Activated CD4-positive, alpha-beta T cell treated with anti-CD3 and anti-CD28 coated beads, Interleukin-2, Interleukin-4, amounts not matched to agents 100 ng/mL and 50 ng/mL, durations not matched to agents 16 hours and 8 hours (primary cell): ENCODE measurements at regions not wholly inside any gene's neighbourhood (a gene's known extent, or its start where the extent isn't known, plus 50 kb on each side); places are given as distances from the start of the nearest gene placed in this dataset.

Experiments used
- DNase-seq: peaks from one replicate; pipeline ENCODE4 v3.0.0-alpha.2; 2020; ENCODE audit warnings: low spot score

- DNase-seq = no peak
Observed at GRCh38 chr5:133829786-133830185, 138.6 kb downstream of the C5orf15 start.

DNA sequence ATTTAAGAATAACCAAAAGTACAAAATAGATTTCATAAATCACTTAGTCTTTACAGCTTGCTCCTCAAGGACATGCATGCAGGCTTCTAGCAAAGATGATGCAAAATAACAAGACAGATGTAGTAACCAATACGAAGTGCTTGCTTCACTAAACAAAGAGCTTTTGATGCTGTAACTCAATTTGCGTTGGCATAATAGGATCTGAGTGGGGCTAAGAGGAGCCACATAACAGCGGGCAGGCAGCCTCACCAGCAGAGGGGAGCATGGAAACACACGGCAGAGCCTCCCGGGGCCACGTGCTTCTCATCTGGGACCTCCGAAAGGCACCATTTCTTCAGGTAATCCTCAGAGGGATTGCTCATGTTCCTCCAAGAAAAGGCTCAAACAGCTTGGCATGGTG is 139.7 kb downstream of the C5orf15 start:
- DNase-seq = no peak

DNA sequence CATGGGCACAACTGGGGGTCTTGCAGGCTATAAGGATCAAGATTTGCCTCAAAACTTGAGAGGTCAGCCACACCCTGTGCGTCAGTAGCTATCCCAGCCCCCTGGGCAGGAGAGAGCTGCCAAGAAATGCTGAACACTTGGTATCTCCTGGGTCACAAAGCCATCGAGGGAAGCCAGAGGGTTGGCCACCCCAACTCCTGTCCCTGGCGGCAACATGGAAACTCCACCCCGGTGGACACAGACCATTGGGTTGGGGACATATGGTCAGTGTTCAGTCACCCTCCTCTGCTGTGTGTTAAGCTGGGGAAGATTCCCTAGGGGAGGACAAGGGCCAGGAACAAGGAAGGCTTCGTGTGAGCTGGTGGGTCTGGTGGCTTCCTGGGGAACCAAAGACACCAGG is 140.6 kb downstream of the C5orf15 start:
- no peak for DNase-seq

GRCh38 chr5:133827011-133827410 is 141.4 kb downstream of the C5orf15 start:
- no peak for DNase-seq

GRCh38 chr5:133825631-133826289 is 142.7 kb downstream of the C5orf15 start:
- no peak for DNase-seq

DNA sequence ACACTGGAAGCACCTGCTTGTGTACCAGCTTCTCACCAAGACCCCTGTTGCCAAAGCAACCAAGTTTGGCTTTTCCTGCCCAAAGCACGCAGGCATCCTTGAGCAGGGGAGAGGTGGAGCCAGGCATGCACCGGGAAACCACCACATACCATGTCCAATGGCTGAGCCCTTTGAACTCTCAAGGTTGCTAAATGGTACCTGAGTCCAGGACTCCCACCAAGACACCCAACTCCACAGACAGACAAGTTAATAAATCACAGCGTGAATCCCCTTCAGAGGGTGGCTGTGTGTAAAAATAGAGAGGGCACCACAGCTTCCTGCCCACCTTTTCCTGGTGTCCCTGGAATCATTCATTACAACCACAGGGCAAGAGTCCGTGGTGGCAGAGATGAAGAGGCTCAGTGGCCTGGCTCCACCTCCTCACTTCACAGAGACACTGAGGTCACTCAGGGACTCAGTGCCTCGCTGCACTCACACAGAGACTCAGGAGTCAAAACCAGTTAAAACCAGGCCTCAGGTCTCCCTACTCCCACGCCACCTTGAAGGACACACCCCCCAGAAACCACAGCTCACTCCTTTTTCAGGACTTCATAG is 143.7 kb downstream of the C5orf15 start:
- DNase-seq = no peak

DNA sequence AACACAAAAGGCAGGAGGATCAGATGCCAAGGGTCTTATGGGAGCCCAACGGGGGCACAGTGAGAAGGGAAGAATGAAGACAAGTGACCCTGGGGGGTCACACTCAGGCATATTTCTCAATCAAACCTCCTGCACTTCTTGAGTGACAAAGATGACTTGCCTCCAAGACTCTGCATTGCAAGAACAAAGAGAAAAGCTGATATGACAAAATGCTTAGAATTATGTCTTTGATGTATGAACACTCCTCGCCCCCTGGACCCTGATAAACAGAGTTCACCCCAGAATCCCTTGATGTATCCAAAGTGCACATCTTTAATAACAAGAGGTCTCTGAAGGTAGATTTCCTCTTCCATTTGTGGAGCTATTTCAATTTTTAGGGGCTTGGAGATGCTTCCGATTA is 146.5 kb downstream of the C5orf15 start:
- no peak for DNase-seq

DNA sequence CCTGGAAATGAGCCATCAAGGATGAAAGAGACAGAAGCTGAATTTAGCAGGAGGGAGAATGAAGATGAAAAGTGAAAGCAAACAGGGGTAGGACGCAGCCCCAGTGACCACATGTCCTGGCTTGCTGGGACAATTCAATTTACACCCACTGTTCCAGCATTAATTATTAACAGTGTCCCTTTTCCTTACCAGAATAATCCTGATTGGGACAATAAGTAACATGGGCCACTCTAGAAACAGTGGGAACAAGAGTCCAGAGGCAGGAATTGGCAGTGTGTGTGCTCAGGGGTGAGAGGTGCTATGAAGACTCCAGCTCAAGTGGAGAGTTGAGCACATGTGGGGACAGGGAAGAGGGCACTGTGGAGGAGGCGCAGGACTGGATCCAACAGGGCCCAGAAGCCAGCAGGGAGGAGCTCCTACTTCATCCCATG is 147.1 kb downstream of the C5orf15 start:
- no peak for DNase-seq

- DNase-seq = no peak
Observed at GRCh38 chr5:133820507-133820906, 147.9 kb downstream of the C5orf15 start.

- DNase-seq = no peak
Observed at GRCh38 chr5:133819977-133820471, 148.4 kb downstream of the C5orf15 start.

- DNase-seq = no peak
Observed at GRCh38 chr5:133818869-133819600, 149.4 kb downstream of the C5orf15 start.

DNA sequence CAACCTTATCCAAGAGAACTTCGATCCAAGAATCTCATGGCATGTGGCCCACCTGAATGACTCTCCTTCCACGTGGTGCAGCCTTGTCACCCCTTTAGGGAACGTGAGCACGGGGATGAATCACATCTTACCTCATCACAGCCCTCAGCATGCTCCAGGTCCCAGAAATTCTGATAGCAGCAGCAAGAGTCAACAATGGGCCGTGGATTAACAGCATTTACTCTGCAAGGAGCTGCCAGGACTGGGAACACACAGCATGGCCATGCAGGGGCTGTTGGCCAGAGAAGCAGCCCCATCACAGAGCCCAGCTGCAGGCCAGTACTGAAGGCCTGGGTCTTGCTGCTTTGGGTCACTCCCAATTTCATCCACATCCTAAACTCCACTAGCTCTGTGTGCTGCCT is 150.4 kb downstream of the C5orf15 start:
- DNase-seq = no peak

DNA sequence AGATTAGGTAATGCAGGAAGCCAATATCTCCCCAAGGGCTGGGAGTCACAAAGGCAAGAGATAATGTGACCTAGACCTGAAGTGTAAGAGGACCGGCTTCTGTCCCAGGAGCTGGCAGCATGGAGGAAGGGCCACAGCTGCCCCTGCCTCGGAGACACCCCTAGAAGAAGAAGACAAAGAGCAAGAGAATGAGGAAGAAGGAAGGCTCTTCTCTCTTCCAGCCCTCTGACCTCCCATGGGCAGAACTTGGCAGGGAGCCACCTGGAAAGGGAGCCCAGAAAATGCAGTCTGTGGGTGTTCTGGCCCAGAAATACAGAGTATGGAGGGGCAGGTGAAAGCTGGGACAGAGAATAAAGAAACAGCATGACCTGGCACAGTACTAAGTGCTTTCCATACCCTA is 151.0 kb downstream of the C5orf15 start:
- DNase-seq = no peak

GRCh38 chr5:133816791-133817190 is 151.6 kb downstream of the C5orf15 start:
- no peak for DNase-seq

- no peak for DNase-seq
Observed at GRCh38 chr5:133814152-133814551, 154.3 kb downstream of the C5orf15 start.

- DNase-seq = no peak
Observed at GRCh38 chr5:133811168-133811567, 157.3 kb downstream of the C5orf15 start.

GRCh38 chr5:133809801-133810200 is 158.6 kb downstream of the C5orf15 start:
- no peak for DNase-seq

GRCh38 chr5:133807348-133807747 is 161.1 kb downstream of the C5orf15 start:
- no peak for DNase-seq

DNA sequence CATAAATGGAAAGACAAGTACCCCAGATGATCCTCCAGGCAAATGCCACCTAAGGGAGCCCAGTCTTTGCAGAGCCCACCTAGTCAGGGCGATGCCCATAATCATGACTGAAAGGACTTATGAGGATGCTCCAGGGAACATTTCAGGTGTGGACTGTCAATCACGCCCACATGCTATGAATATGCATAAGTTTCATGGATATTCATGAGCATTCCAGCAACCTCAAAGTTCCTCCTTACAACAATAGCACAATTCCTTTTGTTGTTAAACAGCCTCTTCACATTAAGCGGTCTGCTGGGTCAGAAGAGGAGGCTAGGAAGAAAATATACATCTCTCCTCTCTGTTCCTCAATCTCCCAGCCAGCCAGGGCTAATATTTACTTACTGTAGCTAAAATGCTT is 161.6 kb downstream of the C5orf15 start:
- DNase-seq = no peak

DNA sequence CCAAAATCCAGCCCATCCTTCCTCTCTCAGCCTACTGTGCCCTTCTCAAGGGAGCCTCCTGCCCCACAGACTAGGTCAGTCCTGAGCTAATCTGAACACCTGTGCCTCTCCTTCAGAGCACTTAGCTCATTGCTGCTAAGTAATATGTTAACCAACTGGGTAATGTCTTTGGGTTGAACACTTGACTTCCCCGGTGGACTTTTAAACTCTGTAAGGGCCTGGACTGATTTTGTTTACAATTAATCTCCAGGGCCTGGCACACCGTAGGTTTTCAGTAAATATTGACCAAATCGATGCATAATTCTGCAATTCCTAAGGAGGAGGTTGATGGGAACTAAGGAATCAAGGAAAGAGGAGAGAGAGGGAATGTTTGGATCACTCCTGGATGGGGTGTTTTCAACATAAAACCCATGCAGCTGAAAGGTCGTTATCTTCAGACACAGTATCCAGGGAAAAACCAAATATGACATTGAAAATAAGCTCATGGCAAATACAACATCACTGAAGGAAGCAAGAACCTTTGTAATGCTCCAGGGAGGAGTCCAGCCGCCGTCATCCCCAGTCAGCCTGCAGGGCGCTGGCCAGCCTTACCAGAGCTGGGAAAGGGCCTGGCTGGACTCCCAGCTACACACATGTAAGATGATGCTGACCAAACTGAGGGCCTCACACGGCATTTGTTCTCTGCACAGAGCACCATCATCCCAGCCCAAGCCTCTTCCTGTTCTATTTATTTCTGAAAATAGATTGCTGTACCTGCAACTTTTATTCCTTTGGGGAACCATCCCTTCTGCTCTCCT is 166.3 kb downstream of the C5orf15 start:
- DNase-seq = no peak

- DNase-seq = no peak
Observed at GRCh38 chr5:133801431-133801830, 167.0 kb downstream of the C5orf15 start.

DNA sequence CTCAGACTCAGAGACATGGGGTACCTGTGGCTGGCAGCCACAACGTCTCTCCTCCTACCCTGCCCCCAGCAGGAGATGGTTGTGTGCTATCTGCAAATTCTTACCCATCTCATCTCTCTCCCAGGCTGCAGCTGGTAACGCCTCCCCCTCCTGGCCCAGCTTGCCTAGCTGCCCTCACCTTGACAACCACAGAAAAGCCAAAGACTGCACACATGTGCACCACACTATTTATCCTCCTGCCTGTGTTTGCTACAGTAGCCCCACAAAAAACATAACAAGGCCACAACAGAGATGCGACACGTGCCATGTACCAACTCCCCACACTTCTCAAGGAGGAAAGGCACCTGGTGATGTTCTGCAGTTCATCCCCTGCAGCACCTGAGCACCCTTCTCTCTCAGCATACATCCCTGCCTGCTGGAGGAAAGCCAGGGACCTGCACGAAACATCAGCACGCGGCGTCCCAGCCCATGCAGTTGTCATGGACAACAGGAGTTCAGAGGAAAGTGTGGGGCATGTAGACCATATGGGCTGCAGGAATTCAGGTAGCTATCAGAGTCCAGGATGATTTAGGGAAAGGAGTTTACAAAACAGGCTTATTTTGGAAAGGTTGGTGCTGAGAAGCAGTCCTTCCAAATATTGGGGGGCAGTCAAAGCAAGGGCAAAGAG is 168.7 kb downstream of the C5orf15 start:
- DNase-seq = no peak
